Gastrocnemius medialis (tissue), 4 donors: ENCODE measurements at regions not wholly inside any gene's neighbourhood (a gene's known extent, or its start where the extent isn't known, plus 50 kb on each side); places are given as distances from the start of the nearest gene placed in this dataset.

Experiments
- ATAC-seq, 2 donors: fragments of 150-250 bp; one replicate each; pipeline ENCODE4 v1.9.1; 2016
- DNase-seq, 2 donors: peaks; one replicate each; pipeline ENCODE4 v3.0.0-alpha.2; 2019
- H3K27ac ChIP-seq, 4 donors: fragments of 200-600 bp; sonication (generic); 1 replicate in 1 of 4; 2 replicates in 3 of 4; pipeline ENCODE4 v1.5.1; 2016 to 2018; ENCODE audit warnings: mild to moderate bottlenecking in 2 of 4, moderate library complexity in 1 of 4
- H3K27me3 ChIP-seq, 3 donors: fragments of 200-600 bp; sonication (generic) in 2 of 3; 1 replicate in 1 of 3; 2 replicates in 2 of 3; pipeline versions ENCODE4 v1.5.1 to v1.6.0; 2016 to 2019; ENCODE audit warnings: mild to moderate bottlenecking in 1 of 3, moderate library complexity in 1 of 3
- H3K36me3 ChIP-seq, 2 donors: fragments of 200-600 bp; sonication (generic) in 1 of 2; one replicate each; pipeline ENCODE4 v1.5.1; 2017 to 2018
- H3K4me1 ChIP-seq, 2 donors: fragments of 200-600 bp; sonication (generic) in 1 of 2; one replicate each; pipeline ENCODE4 v1.5.1; 2016 to 2017; ENCODE audit warnings: mild to moderate bottlenecking in 2 of 2
- H3K4me3 ChIP-seq, 4 donors: fragments of 200-600 bp; sonication (generic) in 3 of 4; 1 replicate in 1 of 4; 2 replicates in 3 of 4; pipeline ENCODE4 v1.5.1; 2016 to 2019; ENCODE audit warnings: mild to moderate bottlenecking in 2 of 4
- H3K9me3 ChIP-seq, 3 donors: fragments of 200-600 bp; sonication (generic) in 2 of 3; 1 replicate in 1 of 3; 2 replicates in 2 of 3; pipeline ENCODE4 v1.5.1; 2016 to 2019
- POLR2A ChIP-seq, 2 donors: fragments of 450-650 bp; IDR thresholded peaks; one replicate each; pipeline ENCODE4 v1.6.1; 2017; ENCODE audit warnings: antibody characterized with exemption in 2 of 2, mild to moderate bottlenecking in 2 of 2, moderate library complexity in 2 of 2
- in situ Hi-C, 4 donors: fragments of 200-750 bp; cut with MboI; loops; one replicate each; pipeline versions ENCODE4 v1.15.0 to v1.8.0; 2017; ENCODE audit warnings: low sequenced_read_pairs in 4 of 4
- intact Hi-C: fragments of 100-400 bp; cut with DNase I; formaldehyde crosslinking; loops from one replicate; pipeline ENCODE4 v1.15.1; 2023; ENCODE audit warnings: low total_unique reads
- TF ChIP-seq, protein P1 (sequence below), 5 experiments: fragments of 450-650 bp in 3 of 5; fragments of 200-600 bp in 2 of 5; sonication (generic) in 2 of 5; IDR thresholded peaks in 4 of 5; conservative IDR thresholded peaks in 1 of 5; 1 replicate in 4 of 5; 2 replicates in 1 of 5; pipeline ENCODE4 v1.5.1; 2016 to 2019; ENCODE audit warnings: antibody characterized with exemption in 5 of 5, mild to moderate bottlenecking in 3 of 5, moderate library complexity in 3 of 5

DNA sequence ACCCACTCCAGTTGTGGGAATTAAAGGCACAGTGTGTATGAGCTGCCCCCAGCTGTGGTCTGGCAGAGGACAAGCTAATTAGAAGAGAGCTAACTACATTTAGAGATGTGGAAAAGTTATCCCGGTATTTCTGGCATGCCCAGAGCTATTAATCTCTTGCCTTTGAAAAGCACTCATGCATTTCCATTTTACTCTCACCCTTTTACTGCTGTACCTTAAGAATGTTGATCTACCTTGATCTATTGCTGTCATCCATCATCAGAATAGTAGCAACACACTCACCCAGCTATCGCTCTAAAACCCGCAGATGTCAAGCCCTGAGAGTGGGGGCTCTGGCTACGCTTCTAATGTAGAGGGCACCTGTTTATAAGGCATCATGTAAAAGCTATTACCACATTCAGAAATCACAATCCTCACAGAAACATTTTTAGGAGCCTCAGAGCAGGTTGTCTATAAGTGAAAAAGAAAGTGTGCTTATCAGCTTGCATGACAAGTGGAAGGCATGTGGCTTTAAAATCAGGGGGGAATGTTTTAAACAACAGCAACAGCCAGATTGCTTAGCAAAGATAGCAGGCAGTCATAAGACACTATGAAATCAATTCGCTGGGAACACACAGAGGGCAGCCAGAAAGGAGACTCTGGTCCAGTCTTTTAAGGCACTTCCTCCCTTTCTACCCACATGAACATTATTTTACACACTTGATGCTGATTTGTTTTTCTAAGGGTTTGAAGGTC lies 224.2 kb upstream of the IRS2 start:
- no peak overlapping the region for H3K4me3 ChIP-seq
- H3K27me3 ChIP-seq, result no peaks in the 10 kb centered on the region
- DNase-seq, result no peak
- intact Hi-C loops (no loop called here), in situ Hi-C loops (no loop called here)
- H3K9me3 ChIP-seq, result no peaks in the 10 kb centered on the region
- no peak for TF ChIP-seq POLR2A (IDR thresholded peaks at IDR 0.05)
- TF ChIP-seq, protein P1, sequence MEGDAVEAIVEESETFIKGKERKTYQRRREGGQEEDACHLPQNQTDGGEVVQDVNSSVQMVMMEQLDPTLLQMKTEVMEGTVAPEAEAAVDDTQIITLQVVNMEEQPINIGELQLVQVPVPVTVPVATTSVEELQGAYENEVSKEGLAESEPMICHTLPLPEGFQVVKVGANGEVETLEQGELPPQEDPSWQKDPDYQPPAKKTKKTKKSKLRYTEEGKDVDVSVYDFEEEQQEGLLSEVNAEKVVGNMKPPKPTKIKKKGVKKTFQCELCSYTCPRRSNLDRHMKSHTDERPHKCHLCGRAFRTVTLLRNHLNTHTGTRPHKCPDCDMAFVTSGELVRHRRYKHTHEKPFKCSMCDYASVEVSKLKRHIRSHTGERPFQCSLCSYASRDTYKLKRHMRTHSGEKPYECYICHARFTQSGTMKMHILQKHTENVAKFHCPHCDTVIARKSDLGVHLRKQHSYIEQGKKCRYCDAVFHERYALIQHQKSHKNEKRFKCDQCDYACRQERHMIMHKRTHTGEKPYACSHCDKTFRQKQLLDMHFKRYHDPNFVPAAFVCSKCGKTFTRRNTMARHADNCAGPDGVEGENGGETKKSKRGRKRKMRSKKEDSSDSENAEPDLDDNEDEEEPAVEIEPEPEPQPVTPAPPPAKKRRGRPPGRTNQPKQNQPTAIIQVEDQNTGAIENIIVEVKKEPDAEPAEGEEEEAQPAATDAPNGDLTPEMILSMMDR (IDR thresholded peaks at IDR 0.05 in 4 of 5, conservative IDR thresholded peaks at IDR 0.05 in 1 of 5), result no peak
- no peak overlapping the region for H3K27ac ChIP-seq
- H3K4me1 ChIP-seq, result peaks cover 12 to 18% of the 10 kb centered on the region in 2 donors
- ATAC-seq, result no peak
- no peaks in the 10 kb centered on the region for H3K36me3 ChIP-seq

DNA sequence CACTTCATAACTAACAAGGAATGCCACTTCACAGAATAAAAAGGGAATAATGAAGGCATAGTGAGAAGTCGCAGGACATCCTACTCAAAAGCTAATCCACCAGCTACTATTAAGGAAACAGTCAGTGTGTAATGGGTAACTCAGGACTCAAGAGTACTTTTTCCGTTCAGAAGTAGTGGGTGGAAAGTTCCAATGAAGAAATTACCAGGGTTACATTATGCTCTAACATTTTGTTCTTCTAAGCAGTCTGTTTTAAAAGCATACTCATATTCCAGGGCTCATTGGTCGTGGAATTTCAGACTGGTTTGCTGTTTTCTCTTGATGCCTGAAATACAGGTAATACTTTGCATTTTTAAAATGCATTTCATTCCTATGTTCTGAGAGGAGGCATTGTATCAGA lies 222.4 kb upstream of the IRS2 start:
- no peak overlapping the region for H3K4me3 ChIP-seq
- in situ Hi-C loops (no loop called here), intact Hi-C loops (loop anchor here (5.0 to 10.0 kb wide), 4 partner anchors 72 to 222 kb away; partner anchors contain the start of gene IRS2)
- no peaks in the 10 kb centered on the region for H3K36me3 ChIP-seq
- no peaks in the 10 kb centered on the region for H3K9me3 ChIP-seq
- peaks cover 0 to 4% of the 10 kb centered on the region in 2 donors for H3K4me1 ChIP-seq
- no peaks in the 10 kb centered on the region for H3K27me3 ChIP-seq
- ATAC-seq (no peak), DNase-seq (no peak)
- TF ChIP-seq, protein P1 (IDR thresholded peaks at IDR 0.05 in 4 of 5, conservative IDR thresholded peaks at IDR 0.05 in 1 of 5), result no peak
- TF ChIP-seq POLR2A (IDR thresholded peaks at IDR 0.05), result no peak
- H3K27ac ChIP-seq, result no peak overlapping the region

DNA sequence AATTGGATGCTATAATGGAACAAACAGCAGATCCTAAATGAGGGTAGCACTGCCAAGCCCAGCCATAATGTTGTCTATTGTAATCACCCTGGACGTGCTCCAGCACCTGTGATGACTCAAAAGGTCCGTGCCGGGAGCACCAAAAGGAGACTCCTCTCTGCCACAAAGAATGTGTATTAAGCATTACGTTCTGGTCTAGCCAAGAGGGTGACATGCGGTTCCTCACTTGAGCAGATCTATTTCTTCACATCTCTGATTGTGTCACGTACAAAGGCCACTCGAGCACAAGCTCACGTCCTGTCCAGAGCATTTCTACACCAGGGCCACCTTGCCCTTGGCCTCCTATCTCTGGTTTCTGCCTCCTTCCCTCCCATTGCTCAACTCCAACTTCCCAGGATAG lies 219.9 kb upstream of the IRS2 start:
- peaks cover 0 to 4% of the 10 kb centered on the region in 2 donors for H3K4me1 ChIP-seq
- TF ChIP-seq, protein P1 (IDR thresholded peaks at IDR 0.05 in 4 of 5, conservative IDR thresholded peaks at IDR 0.05 in 1 of 5), result no peak
- no peak for TF ChIP-seq POLR2A (IDR thresholded peaks at IDR 0.05)
- DNase-seq, result peak; percentile 51 to 71
- in situ Hi-C loops (no loop called here), intact Hi-C loops (loop anchor here (1.0 to 10.0 kb wide), 5 partner anchors 69 to 219 kb away; partner anchors contain the start of gene IRS2)
- H3K36me3 ChIP-seq, result no peaks in the 10 kb centered on the region
- H3K27ac ChIP-seq, result peak overlapping the region; percentile 24 to 73 (median 42)
- no peaks in the 10 kb centered on the region for H3K9me3 ChIP-seq
- H3K4me3 ChIP-seq, result no peak overlapping the region
- H3K27me3 ChIP-seq, result no peaks in the 10 kb centered on the region
- ATAC-seq, result peak; percentile 71 to 89

DNA sequence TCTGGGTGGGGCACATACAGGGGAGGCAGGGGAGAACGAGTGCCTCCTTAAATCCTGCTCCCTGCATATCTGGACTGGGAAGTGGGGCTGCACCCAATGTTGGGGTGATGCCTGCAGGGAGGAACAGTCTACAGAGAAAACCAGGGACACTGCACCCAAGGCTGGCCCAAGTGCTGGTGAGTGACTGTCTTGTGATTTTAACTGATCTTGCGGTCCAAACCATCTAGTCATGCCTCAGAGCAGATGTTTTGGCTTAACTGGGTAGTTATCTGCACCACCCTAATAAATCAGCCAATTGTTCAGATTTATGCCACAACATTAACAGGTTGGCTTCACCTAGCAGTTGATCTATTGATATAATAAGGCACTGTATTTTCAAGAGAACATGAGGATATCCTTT lies 219.2 kb upstream of the IRS2 start:
- H3K9me3 ChIP-seq, result no peaks in the 10 kb centered on the region
- no peaks in the 10 kb centered on the region for H3K27me3 ChIP-seq
- ATAC-seq (no peak), DNase-seq (no peak)
- no peak overlapping the region for H3K4me3 ChIP-seq
- peaks cover 0 to 4% of the 10 kb centered on the region in 2 donors for H3K4me1 ChIP-seq
- H3K27ac ChIP-seq, result no peak overlapping the region
- in situ Hi-C loops, result no loop called here
- no peak for TF ChIP-seq POLR2A (IDR thresholded peaks at IDR 0.05)
- TF ChIP-seq, protein P1 (IDR thresholded peaks at IDR 0.05 in 4 of 5, conservative IDR thresholded peaks at IDR 0.05 in 1 of 5), result no peak
- intact Hi-C loops, result loop anchor here (5.0 to 10.0 kb wide), 4 partner anchors 68 to 218 kb away; partner anchors contain the start of gene IRS2
- H3K36me3 ChIP-seq, result no peaks in the 10 kb centered on the region
